Breast epithelium (tissue), 4 donors: ENCODE measurements at regions not wholly inside any gene's neighbourhood (a gene's known extent, or its start where the extent isn't known, plus 50 kb on each side); places are given as distances from the start of the nearest gene placed in this dataset.

ENCODE experiments used
- DNase-seq, 2 donors: peaks; one replicate each; pipeline ENCODE4 v3.0.0-alpha.2; 2019; ENCODE audit warnings: low spot score in 2 of 2
- H3K27ac ChIP-seq, 2 donors: fragments of 200-600 bp; sonication (generic) in 1 of 2; one replicate each; pipeline ENCODE4 v1.5.1; 2016 to 2019; ENCODE audit warnings: mild to moderate bottlenecking in 1 of 2
- H3K27me3 ChIP-seq, 2 donors: fragments of 200-600 bp; sonication (generic) in 1 of 2; one replicate each; pipeline versions ENCODE4 v1.5.1 to v1.6.0; 2017 to 2019; ENCODE audit warnings: control low read depth in 1 of 2, mild to moderate bottlenecking in 1 of 2
- H3K36me3 ChIP-seq: fragments of 200-600 bp; one replicate; pipeline ENCODE4 v1.5.1; 2019
- H3K4me1 ChIP-seq, 2 donors: fragments of 200-600 bp; sonication (generic); one replicate each; pipeline ENCODE4 v1.5.1; 2016 to 2019; ENCODE audit warnings: control low read depth in 1 of 2
- H3K4me3 ChIP-seq, 3 donors: fragments of 200-600 bp; sonication (generic); 1 replicate in 2 of 3; 2 replicates in 1 of 3; pipeline ENCODE4 v1.5.1; 2016 to 2019; ENCODE audit warnings: mild to moderate bottlenecking in 3 of 3, moderate library complexity in 2 of 3
- H3K9me3 ChIP-seq, 2 donors: fragments of 200-600 bp; sonication (generic) in 1 of 2; one replicate each; pipeline ENCODE4 v1.5.1; 2016 to 2019; ENCODE audit warnings: control low read depth in 1 of 2
- CTCF ChIP-seq, 3 donors: fragments of 450-650 bp; IDR thresholded peaks; one replicate each; pipeline ENCODE4 v1.5.1; 2016 to 2017; ENCODE audit warnings: antibody characterized with exemption in 3 of 3, mild to moderate bottlenecking in 3 of 3, moderate library complexity in 3 of 3
- POLR2A ChIP-seq: fragments of 450-650 bp; IDR thresholded peaks from one replicate; pipeline ENCODE4 v1.6.1; 2016; ENCODE audit warnings: antibody characterized with exemption, mild to moderate bottlenecking, moderate library complexity
- POLR2AphosphoS5 ChIP-seq, 3 donors: sonication (generic); formaldehyde crosslinking; IDR thresholded peaks; one replicate each; pipeline ENCODE4 v1.6.1; 2017; ENCODE audit warnings: antibody characterized with exemption in 3 of 3
- intact Hi-C: fragments of 100-400 bp; cut with DNase I; formaldehyde crosslinking; loops from one replicate; pipeline ENCODE4 v1.15.1; 2023; ENCODE audit warnings: low total_unique reads

- DNase-seq = peak in 1 of 2 donors; percentile 33
- no peak overlapping the region for H3K4me3 ChIP-seq
- H3K27ac ChIP-seq = peak overlapping the region; percentile 57 to 94
These were observed 268.6 kb downstream of the ERMARD start for GRCh38 chr6:170019818-170020583.

GRCh38 chr6:170018936-170019817, 267.8 kb downstream of the ERMARD start:
- Histone ChIP-seq H3K27me3 (peaks cover 0 to 13% of the 10 kb centered on the region in 2 donors), H3K4me1 (no peaks in the 10 kb centered on the region), H3K36me3 (no peaks in the 10 kb centered on the region), H3K27ac (peak overlapping the region; percentile 57 to 94), H3K4me3 (no peak overlapping the region), H3K9me3 (no peaks in the 10 kb centered on the region)
- intact Hi-C loops = no loop called here
- TF ChIP-seq POLR2AphosphoS5 (IDR thresholded peaks at IDR 0.05) (no peak), POLR2A (no peak), CTCF (IDR thresholded peaks at IDR 0.05) (no peak)
- no peak for DNase-seq

More at GRCh38 chr6:170019818-170020583, 268.6 kb downstream of the ERMARD start:
- Histone ChIP-seq H3K4me1 (no peaks in the 10 kb centered on the region), H3K36me3 (no peaks in the 10 kb centered on the region), H3K9me3 (no peaks in the 10 kb centered on the region), H3K27me3 (peaks cover 0 to 13% of the 10 kb centered on the region in 2 donors)
- intact Hi-C loops = no loop called here
- TF ChIP-seq CTCF (IDR thresholded peaks at IDR 0.05) (no peak), POLR2AphosphoS5 (IDR thresholded peaks at IDR 0.05) (no peak), POLR2A (no peak)

- Histone ChIP-seq H3K4me3 (no peak overlapping the region), H3K36me3 (no peaks in the 10 kb centered on the region), H3K27me3 (peaks cover 0 to 7% of the 10 kb centered on the region in 2 donors), H3K4me1 (no peaks in the 10 kb centered on the region), H3K9me3 (no peaks in the 10 kb centered on the region), H3K27ac (peak overlapping the region; percentile 57 to 94)
- intact Hi-C loops = no loop called here
- DNase-seq = no peak
- no peak for TF ChIP-seq POLR2AphosphoS5 (IDR thresholded peaks at IDR 0.05)
- TF ChIP-seq CTCF (IDR thresholded peaks at IDR 0.05) = no peak
- no peak for TF ChIP-seq POLR2A
These were observed 267.1 kb downstream of the ERMARD start for GRCh38 chr6:170018422-170018935.

- no peak for TF ChIP-seq CTCF (IDR thresholded peaks at IDR 0.05)
- no peak for TF ChIP-seq POLR2AphosphoS5 (IDR thresholded peaks at IDR 0.05)
- no peak for TF ChIP-seq POLR2A
- Histone ChIP-seq H3K9me3 (no peaks in the 10 kb centered on the region), H3K27ac (no peak overlapping the region), H3K36me3 (no peaks in the 10 kb centered on the region), H3K27me3 (no peaks in the 10 kb centered on the region), H3K4me1 (no peaks in the 10 kb centered on the region), H3K4me3 (no peak overlapping the region)
- intact Hi-C loops = no loop called here
- no peak for DNase-seq
These were observed 266.3 kb downstream of the ERMARD start for GRCh38 chr6:170017603-170018320.
